AG10803 (cell line): ENCODE measurements at regions not wholly inside any gene's neighbourhood (a gene's known extent, or its start where the extent isn't known, plus 50 kb on each side); places are given as distances from the start of the nearest gene placed in this dataset.
"Not testable (repeated sequence)": the region's sequence is repeated elsewhere in the genome, so short reads cannot be mapped to it uniquely, and the experiment has no call there.

Source experiments
- DNase-seq: peaks from one replicate; pipeline ENCODE4 v3.0.0; 2010; ENCODE audit warnings: low read depth
- H3K4me3 ChIP-seq: 2 replicates; pipeline ENCODE4 v1.5.1; 2011; ENCODE audit warnings: mild to moderate bottlenecking, low read length, control low read depth
- CTCF ChIP-seq: conservative IDR thresholded peaks from 2 replicates; pipeline ENCODE4 v1.5.1; 2011; ENCODE audit warnings: mild to moderate bottlenecking, low read length, control low read depth, inconsistent platforms

- no peak overlapping the region for H3K4me3 ChIP-seq
- no peak for TF ChIP-seq CTCF
These were observed 597.8 kb upstream of the MBL2 start for GRCh38 chr10:53370347-53370746.

GRCh38 chr10:53361936-53362335 lies 589.4 kb upstream of the MBL2 start:
- DNase-seq, result no peak
- no peak overlapping the region for H3K4me3 ChIP-seq
- no peak for TF ChIP-seq CTCF

More at GRCh38 chr10:53370347-53370746, 597.8 kb upstream of the MBL2 start:
- DNase-seq, result no peak

DNA sequence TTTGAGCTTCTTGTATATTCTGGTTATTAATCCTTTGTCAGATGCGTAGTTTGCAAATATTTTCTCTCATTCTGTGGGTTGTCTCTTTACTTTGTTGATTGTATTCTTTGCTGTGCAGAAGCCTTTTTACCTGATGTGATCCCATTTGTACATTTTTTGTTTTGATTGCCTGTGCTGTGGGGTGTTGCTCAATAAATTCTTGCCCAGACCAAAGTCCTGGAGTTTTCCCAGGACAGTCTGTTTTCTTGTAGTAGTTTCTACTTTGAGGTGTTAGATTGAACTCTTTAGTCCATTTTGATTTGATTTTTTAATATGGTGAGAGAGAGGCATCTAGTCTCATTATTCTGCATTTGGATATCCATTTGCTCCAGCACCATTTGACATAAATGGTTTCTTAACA lies 588.7 kb upstream of the MBL2 start:
- no peak for DNase-seq
- H3K4me3 ChIP-seq, result no peak overlapping the region
- no peak for TF ChIP-seq CTCF

GRCh38 chr10:53358978-53359377 lies 586.4 kb upstream of the MBL2 start:
- H3K4me3 ChIP-seq, DNase-seq: not testable (repeated sequence)

DNA sequence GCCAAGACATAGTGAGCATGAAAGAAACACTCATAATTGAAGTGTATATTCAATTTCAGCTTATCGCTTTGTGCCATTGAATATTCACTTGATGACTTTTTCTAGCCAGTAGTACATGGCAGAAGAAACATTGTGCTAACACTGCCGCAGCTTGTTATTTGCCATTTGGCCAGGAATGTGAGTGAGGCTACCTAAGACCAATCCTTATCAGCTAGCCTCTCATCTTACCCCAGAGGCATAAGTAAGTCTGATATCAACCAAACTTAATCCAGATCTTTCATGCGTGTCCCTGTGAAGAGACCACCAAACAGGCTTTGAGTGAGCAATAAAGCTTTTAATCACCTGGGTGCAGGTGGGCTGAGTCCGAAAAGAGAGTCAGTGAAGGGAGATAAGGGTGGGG lies 586.0 kb upstream of the MBL2 start:
- DNase-seq, result no peak
- TF ChIP-seq CTCF, result no peak
- no peak overlapping the region for H3K4me3 ChIP-seq

DNA sequence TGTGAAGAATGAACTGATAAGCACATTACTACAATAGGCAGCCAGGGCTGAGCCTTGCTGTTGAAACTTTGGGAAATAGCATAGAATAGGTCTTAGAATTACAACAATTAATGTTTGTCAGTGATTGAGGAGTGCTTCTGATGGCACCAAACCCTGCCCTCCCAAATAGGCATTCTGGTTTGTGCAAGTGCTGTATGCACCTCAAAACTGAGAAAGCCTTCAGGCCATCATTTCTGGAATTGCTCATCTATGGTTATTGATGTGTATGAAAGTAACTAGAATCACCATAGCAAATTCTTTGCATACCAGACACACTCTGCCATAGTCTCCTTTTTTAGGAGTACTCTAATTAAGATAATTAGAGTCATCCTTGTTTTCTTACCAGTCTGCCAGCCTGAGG lies 585.0 kb upstream of the MBL2 start:
- H3K4me3 ChIP-seq, result no peak overlapping the region
- no peak for TF ChIP-seq CTCF
- DNase-seq, result no peak

DNA sequence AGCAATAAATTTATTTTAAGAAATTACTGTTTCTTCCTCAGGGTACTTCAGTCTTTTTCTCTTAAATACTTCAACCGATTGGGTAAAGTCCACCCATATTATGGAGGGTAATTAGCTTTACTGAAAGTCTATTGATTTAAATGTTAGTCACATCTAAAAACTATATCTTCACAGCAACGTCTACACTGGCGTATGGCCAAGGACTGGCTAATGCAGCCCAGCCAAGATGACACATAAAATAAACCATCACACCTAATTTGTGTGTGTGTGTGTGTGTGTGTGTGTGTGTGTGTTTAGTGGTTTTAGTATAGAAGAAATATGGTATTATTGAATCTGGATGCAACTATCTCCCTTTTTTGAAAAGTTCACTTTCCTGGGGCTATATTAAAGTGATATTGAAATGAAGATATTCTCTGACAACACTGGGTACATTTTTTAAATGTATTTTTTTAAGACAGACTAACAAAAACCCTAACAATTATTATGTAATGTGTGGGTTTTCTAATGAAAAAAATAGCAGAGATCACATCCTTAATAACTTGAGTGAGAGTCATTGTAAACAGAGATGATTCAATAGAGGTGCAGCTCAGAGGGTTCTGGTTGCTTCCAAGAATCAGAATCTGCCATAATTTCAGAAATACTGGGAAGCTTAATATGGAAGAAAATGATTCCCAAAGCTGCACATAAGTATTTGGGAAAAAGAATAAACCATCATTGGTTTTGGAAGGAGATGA lies 584.2 kb upstream of the MBL2 start:
- TF ChIP-seq CTCF, result no peak
- no peak for DNase-seq
- no peak overlapping the region for H3K4me3 ChIP-seq

GRCh38 chr10:53342531-53342930 lies 569.9 kb upstream of the MBL2 start:
- not testable (repeated sequence) for H3K4me3 ChIP-seq, DNase-seq

- not testable (repeated sequence) for DNase-seq, H3K4me3 ChIP-seq
These were observed 565.6 kb upstream of the MBL2 start for GRCh38 chr10:53338199-53338598.

DNA sequence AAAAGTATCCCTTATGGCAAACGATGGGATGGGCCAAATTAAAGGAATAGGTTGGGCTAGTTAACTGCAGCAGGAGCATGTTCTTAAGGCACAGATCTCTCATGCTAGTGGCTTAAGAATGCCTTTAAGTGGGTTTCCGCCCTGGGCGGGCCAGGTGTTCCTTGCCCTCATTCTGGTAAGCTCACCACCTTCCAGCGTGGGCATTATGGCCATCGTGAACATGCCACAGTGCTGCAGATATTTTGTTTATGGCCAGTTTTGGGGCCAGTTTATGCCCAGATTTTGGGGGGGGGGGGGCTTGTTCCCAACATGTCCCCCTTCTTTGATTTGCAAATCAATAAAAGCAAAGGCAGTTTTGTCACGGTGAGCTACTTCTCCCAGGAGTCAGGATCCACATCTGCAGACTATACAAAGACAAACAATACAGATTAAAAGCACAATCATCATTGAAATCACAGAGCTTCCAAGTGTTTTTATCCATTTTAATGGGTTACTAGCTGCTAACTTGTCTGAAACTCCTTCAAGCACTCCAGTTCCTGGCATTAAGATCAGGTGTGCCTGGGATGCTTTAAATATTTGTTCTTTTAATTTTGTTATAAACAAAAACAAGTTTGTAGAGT lies 563.3 kb upstream of the MBL2 start:
- not testable (repeated sequence) for DNase-seq, H3K4me3 ChIP-seq
